ENCODE measurements at regions not wholly inside any gene's neighbourhood (a gene's known extent, or its start where the extent isn't known, plus 50 kb on each side); places are given as distances from the start of the nearest gene placed in this dataset.

DNA sequence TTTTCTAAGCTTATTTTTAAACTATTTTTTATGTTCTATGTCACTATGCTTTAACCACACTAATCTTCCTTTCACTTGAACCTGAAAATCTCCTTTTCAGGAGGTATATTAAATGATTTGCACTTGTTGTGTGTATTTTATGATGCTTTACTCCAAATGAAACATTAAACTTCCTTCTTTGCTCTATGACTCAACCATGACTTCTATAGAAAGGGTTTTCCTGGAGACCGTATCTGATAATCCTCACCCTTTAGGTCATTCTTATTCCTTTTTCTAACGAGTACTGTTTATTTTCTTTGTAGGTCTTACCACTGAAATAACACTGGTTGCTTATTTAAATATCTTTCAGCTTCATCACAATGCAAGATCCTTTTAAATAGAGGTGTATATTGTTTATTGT lies 1163.2 kb downstream of the PCDH18 start:
- peak; percentile 20 for DNase-seq

DNA sequence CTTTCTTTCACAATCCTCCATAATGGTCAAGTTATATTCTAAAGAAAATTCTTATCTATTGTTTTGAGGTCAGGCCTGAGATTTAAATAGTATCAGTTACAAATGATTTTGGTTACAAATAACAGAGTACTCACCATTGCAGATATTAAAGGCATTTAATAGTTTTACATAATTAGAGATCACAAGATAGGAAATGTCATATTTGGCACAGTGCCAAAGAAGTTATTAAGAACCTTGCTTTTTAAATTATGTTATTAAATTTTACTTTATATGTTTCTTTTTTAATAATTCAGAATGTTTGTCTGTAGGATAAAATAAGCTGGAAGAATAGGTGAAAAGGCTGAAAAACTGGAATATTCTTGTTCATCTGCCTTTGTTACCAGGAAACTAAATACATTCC lies 1174.7 kb downstream of the PCDH18 start:
- DNase-seq: no peak

DNA sequence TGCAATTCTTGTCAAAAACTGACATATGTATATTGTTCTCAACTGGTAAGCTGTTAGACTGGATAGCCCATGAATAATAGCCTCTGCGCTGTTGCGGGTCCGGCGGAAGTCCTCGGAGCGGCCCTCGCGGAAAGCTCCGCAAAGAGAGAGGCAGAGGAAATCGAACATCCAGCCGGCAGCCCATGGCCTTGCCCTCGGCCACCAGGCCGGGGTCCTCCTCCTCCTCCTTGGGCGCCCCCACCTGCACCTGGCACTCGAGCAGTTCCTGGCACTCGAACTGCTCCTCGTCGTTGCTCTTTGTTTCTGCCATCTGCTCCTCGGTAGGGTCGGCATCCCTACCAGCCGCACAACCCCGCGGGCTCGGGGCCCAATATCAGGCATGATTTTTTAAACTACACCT lies 1176.3 kb downstream of the PCDH18 start:
- no peak for DNase-seq

DNA sequence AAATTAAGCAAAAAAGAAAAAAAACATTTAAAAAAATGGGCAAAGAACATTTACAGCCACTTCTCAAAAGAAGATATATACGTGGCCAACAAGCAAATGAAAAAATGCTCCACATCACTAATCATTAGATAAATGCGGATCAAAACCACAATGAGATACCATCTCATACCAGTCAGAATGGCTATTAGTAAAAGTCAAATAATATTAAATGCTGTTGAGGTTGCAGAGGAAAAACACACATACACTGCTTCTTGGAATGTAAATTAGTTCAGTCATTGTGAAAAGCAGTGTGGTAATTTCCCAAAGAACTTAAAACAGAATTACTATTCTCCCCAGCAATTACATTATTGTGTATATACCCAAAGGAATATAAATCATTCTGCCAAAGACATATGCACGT lies 1189.0 kb downstream of the PCDH18 start:
- DNase-seq: no peak

DNA sequence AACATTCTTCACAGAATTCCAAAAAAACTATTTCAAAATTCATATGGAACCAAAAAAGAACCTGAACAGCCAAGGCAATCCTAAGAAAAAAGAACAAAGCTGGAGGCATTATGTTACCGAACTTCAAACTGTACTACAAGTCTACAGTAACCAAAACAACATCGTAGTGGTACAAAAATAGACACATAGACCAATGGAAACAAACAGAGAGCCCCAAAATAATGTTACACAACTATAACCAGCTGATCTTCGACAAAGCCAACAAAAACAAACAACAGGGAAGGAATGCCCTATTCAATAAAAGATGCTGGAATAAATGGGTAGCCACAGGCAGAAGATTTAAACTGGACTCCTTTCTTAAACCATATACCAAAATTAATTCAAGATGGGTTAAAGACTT lies 1189.6 kb downstream of the PCDH18 start:
- DNase-seq: no peak

DNA sequence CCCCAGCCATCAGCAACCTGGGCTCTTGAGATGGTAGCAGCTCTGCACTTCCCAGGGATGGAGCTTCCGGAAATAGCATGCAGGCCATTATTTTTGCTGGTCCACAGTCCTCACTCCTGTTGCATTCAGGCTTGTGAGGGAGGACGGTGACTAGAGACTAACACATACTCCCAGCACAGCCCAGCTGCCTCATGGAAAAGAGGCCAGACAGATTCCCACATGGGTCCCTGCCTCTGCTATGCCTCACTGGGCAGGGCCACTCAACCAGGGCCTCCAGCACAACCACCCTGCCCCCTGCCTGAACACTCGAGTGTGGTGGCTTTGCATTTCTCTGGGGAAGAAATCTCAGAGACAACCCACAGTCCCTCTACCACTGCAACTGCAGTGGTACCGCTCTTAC lies 1195.1 kb downstream of the PCDH18 start:
- no peak for DNase-seq

DNA sequence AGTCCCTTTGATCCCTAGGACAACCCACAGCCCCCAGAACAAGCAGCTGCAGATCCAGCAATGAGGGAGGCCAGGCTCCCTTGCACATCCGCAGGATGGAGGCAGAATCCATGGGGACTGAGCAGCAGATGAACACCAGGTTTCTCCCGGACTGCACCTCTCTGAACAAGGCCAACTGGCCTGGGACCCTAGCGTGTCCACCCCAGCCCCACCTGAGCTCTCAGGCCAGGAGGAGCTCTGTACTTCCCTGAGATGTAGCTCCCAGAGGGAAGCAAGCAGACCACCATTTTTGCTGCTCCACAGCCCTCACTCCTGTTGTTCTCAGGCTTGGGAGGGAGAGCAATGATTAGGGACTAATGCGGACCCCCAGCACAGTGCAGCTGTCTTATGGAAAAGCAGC lies 1195.8 kb downstream of the PCDH18 start:
- DNase-seq: no peak

DNA sequence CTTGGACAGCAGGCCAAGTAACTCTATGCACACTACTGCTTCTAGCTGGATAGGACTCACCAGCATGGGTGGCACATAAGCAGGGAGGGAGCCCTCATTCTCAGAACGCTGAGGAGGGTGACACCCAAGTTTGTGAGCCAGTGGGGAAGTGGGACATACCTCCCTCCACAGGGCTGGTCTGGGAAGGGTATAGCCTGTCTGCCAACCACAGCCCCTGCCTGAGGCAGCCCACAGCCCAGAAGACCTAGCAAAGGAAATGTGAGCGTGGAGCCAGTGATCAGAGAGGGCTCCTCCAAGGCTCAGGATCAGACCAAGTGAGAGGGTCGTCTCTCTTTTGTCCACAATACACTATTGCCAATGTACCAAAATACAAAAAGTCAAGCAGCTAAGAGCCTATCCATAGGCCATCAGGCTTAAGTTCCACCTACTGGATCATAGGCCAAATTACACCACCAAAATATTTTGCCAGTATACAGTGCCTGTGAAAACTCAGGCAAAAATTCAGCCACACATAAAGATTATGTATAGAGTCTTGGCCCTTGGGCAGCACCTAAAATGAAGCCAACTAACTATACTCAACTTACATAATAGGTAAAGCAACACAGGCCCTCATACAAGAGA lies 1203.1 kb downstream of the PCDH18 start:
- DNase-seq: no peak

DNA sequence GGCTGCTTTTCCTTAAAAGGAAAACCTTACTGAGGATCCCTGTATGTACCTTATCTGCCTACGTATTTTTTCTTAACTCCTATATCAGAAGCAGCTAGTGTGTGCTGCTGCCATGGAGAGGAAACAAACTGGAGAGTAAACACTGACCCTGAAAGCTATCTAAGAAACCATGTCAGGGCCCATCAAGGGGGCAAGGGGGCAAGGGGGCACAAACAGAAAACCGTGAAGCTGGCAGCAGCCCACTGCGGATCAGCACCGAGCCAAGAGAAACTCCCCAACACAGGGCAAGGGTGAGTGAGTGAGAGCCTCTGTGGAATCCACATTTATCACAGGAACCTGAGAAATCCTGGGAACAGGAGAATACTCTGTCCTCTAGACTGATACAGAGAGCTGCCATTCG lies 1204.2 kb downstream of the PCDH18 start:
- no peak for DNase-seq

DNA sequence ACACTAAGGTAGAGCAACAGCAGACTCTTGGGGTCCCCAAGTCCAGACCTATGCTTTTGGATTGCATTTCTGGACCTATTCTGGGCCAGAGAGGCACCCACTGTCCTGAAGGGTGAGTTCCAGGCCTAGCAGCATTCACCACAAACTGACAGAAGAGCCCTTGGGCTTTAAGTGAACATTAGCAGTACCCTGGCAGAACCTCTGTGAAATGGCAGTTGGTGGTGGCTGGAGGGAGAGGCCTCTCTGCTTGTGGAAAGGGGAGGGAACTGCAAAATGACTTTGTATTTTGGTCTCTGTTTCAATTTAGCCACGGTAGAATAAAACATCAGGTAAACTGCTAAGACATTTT lies 1211.9 kb downstream of the PCDH18 start:
- no peak for DNase-seq

DNA sequence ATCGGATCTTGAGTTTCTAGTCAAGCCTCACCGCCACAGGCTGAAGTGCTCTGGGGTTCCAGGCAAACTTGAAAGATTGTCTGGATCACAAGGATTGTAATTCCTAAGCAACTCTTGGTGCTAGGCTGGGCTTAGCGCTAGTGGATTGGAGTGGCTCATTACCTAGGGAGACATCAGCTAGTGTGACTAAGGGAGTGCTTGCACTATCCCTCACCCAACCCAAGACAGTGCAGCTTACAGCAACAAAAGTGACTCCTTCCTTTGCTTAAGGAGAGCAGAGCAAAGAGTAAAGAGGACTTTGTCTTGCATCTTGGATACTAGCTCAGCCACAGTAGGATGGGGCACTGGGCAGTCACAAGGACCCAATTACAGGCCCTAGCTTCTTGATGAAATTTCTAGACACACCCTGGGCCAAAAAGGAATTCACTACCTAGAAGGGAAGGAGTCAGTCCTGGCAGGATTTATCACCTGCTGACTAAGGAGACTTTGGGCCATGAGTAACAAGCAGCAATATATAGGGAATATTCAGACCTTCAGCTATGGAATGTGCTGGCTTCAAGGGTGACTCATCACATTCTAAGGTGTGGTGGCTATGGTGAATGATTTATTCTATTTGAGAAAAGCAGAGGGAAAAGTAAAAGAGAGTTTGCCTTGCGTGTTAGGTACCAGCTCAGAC lies 1212.4 kb downstream of the PCDH18 start:
- no peak for DNase-seq

DNA sequence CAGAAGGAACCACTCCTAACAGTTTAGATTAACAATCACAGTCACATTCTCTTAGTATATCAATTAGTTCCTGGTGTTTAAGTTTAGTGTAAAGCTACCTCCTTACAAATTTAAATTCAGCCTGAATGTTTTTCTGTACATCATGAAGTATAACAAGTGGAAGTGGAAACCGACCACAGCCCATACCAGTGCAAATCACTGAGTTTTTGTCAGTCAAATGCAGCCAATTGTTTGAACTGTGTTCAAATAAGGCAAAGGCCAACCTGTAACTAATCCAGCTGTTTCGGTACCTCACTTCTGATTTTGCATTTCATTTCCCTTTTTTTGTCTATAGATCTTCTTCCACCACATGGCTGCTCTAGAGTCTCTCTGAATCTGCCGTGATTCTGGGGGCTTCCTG lies 1215.3 kb downstream of the PCDH18 start:
- DNase-seq: no peak

DNA sequence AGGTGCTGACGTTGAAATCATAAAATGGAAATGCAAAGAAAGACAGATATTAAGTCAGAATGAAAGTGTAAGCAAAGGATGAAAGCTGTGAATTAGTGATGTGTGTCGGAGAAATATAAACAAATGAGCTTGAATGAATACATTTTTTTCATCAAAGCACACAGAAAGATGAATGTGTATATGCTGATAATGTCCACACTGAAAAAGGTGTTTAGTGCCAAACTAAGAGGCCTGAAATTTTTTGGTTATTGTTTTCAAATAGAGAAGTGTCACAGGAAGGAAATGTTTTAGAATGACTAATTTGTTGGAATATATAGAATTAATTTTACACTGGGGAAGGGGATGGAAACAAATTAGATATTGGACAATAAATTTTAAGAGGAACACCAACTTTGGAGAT lies 1217.6 kb downstream of the PCDH18 start:
- DNase-seq: no peak

DNA sequence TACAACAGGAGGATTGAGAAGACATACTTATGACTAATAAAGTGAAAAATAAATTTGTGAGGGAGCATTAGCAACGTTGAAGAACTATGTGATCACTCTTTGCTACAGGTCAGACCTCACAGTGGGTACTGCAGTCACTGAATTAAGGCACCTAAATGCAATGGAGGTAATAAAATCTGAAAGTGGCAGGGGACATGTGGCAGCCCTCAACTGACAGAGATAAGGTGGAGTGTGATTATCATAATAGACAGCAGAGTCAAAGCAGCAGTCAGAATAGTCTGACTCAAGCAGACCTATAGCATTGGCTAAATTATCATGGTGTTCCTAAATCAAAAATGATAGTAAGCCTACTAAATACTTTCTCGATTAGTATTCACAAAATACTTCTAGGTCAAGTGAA lies 1220.5 kb downstream of the PCDH18 start:
- DNase-seq: no peak

DNA sequence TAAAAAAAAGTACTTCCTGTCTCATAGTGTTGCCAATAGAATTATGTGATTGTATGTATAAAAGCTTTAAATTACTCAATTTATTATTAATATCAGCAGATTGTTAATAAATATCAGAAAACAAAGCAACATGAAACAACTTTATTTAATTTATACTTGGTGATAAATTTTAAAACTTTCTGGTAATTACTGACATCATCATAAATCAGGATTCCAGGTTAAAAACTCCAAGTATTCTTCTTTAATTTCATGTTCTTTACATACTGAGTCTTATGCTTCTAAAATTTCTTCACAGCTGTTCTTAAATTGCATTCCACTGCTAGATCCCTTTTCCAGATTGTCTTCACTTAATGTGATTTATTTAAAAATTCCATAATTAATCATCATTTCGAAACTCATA lies 1224.5 kb downstream of the PCDH18 start:
- DNase-seq: no peak

DNA sequence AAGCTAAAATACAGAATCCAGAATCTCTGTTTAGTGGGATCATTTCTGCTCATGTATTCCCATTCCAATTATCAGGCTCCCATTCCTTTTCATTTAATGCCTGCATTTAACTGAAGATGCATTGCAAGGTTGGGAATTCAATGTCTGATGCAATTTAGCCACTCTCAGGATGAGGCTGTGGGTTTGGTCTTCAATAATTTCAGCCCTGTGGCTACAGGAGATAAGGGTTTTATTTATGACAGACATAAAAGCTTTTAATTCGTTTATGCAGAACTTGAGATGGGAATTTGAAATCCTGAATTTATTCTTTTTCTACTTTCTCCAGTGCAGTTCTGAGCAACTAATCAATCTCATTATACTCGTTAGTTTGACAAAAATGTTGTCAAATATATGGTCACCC lies 1225.9 kb downstream of the PCDH18 start:
- DNase-seq: no peak

DNA sequence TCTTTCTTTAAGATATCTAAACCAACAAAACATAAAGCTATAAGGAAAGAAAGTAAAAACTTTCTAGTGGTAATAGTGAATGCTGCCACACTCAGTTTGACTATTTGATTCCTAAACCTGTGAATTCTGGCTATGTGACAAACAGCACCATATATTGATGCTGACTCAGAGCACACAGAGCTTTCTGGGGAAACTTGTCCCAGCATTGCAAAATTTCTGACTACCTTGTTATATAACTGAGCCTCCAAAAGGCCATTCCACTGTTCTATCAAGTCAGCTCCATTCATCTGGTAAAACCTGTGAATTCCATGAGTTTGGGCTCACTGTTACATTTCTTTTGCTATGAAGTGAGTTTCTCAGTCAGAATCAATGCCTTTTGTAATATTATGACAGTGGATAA lies 1229.7 kb downstream of the PCDH18 start:
- no peak for DNase-seq

DNA sequence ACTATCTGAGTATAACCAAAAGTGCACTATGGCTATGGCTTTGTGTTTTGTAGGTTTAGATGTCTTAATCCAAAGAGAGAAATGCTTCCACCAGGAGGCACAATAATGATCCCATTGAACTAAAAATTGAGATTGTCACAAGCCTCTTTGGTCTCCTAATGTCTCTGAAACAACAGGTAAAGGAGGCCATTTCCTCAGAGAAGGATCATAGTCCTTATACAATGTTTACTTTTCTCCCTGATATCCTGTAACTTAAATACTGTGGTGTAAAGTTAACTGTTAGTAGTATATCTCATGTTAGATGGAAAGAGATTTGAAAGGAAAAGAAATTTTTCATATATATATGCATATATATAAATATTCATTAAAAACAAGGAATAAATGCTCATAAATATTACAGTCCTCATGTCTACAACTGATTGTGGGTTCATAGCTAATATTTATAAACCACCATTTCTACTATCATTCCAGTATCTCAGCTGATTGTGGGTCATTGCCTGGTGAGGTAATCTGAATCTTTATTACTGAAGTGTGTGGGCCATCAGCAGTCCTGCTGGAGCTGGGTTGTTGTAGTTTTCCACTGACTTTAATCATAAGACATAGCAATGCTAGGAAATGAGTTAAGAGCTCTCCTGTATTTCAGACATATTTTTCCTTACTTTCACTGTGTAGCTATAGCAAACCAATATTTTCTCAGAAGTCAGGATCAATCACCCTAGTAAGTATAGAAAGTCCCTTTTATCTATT lies 1230.4 kb downstream of the PCDH18 start:
- DNase-seq: no peak

DNA sequence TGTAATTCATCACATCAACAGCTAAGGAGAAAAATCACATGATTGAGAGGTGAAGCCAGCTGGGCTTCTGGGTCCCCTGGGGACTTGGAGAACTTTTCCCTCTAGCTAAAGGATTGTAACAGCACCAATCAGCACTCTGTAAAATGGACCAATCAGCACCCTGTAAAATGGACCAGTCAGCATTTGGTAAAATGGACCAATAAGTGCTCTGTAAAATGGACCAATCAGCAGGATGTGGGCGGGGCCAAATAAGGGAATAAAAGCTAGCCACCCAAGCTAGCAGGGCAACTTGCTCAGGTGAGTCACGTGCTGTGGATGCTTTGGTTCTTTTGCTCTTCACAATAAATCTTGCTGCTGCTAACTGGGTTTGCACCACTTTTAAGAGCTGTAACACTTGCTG lies 1248.3 kb downstream of the PCDH18 start:
- no peak for DNase-seq

DNA sequence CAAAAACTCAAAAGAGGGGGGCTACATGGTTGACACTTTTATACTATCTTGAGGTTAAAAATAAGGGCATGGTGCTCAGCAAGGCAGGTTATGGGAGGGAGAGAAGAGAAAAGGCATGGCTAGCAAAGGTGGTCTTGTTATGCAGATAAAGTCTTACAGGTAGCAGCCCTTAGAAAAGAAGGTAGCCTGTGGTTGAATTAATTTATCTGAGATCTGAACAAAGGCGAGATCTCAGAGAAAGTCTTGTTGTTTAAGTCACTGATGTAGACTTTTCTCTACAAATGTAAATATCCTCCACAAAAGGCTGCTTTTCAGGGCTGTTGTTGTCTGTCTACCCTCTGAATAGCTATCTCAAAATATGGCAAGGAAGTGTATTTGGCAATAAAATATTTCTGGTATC lies 1250.4 kb downstream of the PCDH18 start:
- DNase-seq: no peak

DNA sequence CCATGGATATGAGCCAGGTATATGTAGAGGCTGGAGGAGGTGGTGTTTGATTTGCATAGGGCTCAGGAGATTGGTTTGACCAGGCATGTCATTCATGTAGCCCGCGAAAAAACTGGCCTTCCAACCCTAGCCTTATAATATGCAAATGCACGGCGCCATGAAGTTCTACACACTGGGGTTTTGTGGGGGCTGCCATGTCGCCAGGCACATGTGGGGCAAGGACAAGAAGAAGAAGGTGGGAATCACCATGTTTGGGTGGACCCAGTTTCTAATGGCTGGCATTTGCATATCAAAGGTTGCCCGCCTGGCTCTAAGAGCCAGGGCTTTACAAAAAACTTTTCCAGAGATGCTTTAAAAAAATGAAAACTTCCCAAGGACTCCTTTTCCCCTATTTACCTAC lies 1251.0 kb downstream of the PCDH18 start:
- DNase-seq: no peak

DNA sequence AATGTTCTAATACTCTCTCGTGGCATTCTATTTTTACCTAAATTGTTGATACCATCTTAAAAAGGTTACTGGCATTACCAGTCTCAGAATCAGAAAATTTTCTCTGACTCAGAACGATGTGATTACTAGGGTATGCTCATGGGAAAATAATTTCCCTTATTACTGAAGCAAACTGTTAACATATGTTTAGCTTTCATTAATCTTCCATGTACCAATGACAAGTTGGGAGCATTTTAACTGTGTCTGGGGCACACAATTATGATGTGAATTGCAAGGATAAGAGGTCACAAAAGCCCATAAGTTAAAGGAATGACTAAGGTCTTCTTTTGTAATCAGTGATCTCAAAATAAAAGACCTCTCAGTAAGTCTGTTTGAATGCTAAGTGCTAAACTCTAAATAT lies 1254.6 kb downstream of the PCDH18 start:
- no peak for DNase-seq

DNA sequence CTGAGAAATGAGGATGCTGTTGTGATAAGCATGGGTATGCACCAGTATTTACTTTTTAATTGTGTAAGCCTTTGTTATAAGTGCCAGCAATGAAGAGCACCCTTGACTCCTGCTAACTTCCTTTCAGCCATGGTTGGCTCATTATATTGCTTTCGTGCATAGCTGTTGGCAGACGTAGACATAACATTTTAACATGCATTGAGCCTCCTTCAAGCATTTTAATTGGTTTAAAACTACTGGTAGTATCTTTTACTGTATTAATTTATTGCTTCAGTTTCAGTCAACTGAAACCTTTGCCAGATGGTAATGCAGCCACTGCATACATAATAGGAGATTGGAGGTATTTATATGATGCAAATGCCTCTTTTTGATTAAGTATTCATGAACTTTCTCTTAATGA lies 1285.4 kb downstream of the PCDH18 start:
- no peak for DNase-seq

DNA sequence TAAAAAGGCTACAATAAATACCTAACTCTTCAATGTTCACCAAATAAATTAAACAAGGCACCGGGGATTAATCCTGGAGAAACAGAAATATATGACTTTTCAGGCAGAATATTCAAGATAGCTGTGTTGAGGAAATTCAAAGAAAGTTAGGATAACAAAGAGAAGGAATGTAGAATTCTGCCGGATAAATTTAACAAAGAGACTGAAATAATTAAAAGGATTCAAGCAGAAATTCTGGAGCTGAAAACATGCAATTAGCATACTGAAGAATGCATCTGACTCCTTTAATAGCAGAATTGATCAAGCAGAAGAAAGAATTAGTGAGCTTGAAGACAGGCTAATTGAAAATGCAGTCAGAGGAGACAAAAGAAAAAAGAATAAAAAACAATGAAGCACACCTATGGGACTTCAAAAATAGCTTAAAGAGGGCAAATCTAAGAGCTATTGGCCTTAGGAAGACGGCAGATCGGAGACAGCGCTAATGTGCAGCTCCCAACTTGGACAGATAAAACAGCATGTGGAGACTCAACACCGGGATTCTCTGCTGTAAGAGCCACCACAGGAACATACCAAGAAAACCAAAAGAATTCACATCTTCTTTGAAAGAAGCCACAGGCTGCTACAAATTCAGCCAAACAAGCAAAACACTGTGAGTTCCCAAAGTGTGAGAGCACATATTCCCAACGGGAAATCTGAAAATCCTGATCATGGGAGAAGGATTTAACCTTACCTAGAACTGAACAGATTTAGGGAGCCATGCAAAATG lies 1290.9 kb downstream of the PCDH18 start:
- no peak for DNase-seq

Measured in amniotic stem cell (primary cell).